Trophoblast cell (in vitro differentiated cells and primary cell): ENCODE measurements at regions not wholly inside any gene's neighbourhood (a gene's known extent, or its start where the extent isn't known, plus 50 kb on each side); places are given as distances from the start of the nearest gene placed in this dataset.

Source experiments
- DNase-seq, 2 donors: peaks; one replicate each; pipeline ENCODE4 v3.0.0-alpha.2; 2016
- H2AFZ ChIP-seq: 2 replicates; pipeline ENCODE4 v1.6.1; 2013; ENCODE audit warnings: low read length, moderate library complexity, mild to moderate bottlenecking; ENCODE audit not compliant: insufficient read depth, poor library complexity
- H2AK5ac ChIP-seq: 2 replicates; pipeline ENCODE4 v1.6.1; 2013; ENCODE audit warnings: mild to moderate bottlenecking, low read length
- H2BK120ac ChIP-seq: 2 replicates; pipeline ENCODE4 v1.6.1; 2013; ENCODE audit warnings: low read length, mild to moderate bottlenecking, moderate library complexity; ENCODE audit not compliant: insufficient read depth, poor library complexity
- H2BK12ac ChIP-seq: 2 replicates; pipeline ENCODE4 v1.6.1; 2013; ENCODE audit warnings: mild to moderate bottlenecking, low read length, moderate library complexity
- H2BK5ac ChIP-seq: 2 replicates; pipeline ENCODE4 v1.6.1; 2013; ENCODE audit warnings: low read length, low read depth, moderate library complexity, mild to moderate bottlenecking; ENCODE audit not compliant: poor library complexity
- H3K14ac ChIP-seq: 2 replicates; pipeline ENCODE4 v1.6.1; 2013; ENCODE audit warnings: mild to moderate bottlenecking, low read length
- H3K18ac ChIP-seq: 2 replicates; pipeline ENCODE4 v1.6.1; 2013; ENCODE audit warnings: mild to moderate bottlenecking, low read length
- H3K23ac ChIP-seq: 2 replicates; pipeline ENCODE4 v1.6.1; 2013; ENCODE audit warnings: low read length
- H3K27ac ChIP-seq: 2 replicates; pipeline ENCODE4 v1.5.1; 2013; ENCODE audit warnings: low read depth, mild to moderate bottlenecking, inconsistent platforms, low read length, moderate library complexity
- H3K27me3 ChIP-seq: 2 replicates; pipeline ENCODE4 v1.6.1; 2013; ENCODE audit warnings: inconsistent platforms, mild to moderate bottlenecking, low read length, moderate library complexity; ENCODE audit not compliant: insufficient read depth
- H3K36me3 ChIP-seq, 2 experiments: 1 replicate in 1 of 2; 2 replicates in 1 of 2; pipeline ENCODE4 v1.6.1; 2013; ENCODE audit warnings: low read length in 2 of 2, mild to moderate bottlenecking in 2 of 2, moderate library complexity in 1 of 2; ENCODE audit not compliant: insufficient read depth in 2 of 2, control insufficient read depth in 1 of 2
- H3K4ac ChIP-seq: 2 replicates; pipeline ENCODE4 v1.6.1; 2013; ENCODE audit warnings: low read depth, mild to moderate bottlenecking, low read length, moderate library complexity
- H3K4me1 ChIP-seq, 2 experiments: 1 replicate in 1 of 2; 2 replicates in 1 of 2; pipeline ENCODE4 v1.6.1; 2013; ENCODE audit warnings: low read length in 2 of 2, mild to moderate bottlenecking in 2 of 2, moderate library complexity in 1 of 2; ENCODE audit not compliant: insufficient read depth in 2 of 2, control insufficient read depth in 1 of 2
- H3K4me2 ChIP-seq: 2 replicates; pipeline ENCODE4 v1.6.1; 2013; ENCODE audit warnings: inconsistent platforms, mild to moderate bottlenecking, low read length, moderate library complexity
- H3K4me3 ChIP-seq: 2 replicates; pipeline ENCODE4 v1.5.1; 2013; ENCODE audit warnings: mild to moderate bottlenecking, low read depth, low read length, inconsistent platforms
- H3K79me1 ChIP-seq: one replicate; pipeline ENCODE4 v1.6.1; 2013; ENCODE audit warnings: low read length
- H3K79me2 ChIP-seq: 2 replicates; pipeline ENCODE4 v1.6.1; 2013; ENCODE audit warnings: low read length, mild to moderate bottlenecking; ENCODE audit not compliant: control insufficient read depth, insufficient read depth, poor library complexity
- H3K9ac ChIP-seq: 2 replicates; pipeline ENCODE4 v1.6.1; 2013; ENCODE audit warnings: mild to moderate bottlenecking, low read length
- H3K9me3 ChIP-seq: 2 replicates; pipeline ENCODE4 v1.6.1; 2013; ENCODE audit warnings: low read depth, mild to moderate bottlenecking, control low read depth, inconsistent platforms, low read length; ENCODE audit not compliant: insufficient read depth
- H4K12ac ChIP-seq: 2 replicates; pipeline ENCODE4 v1.6.1; 2013; ENCODE audit warnings: low read depth, mild to moderate bottlenecking, low read length, moderate library complexity
- H4K8ac ChIP-seq: 2 replicates; pipeline ENCODE4 v1.6.1; 2013; ENCODE audit warnings: low read depth, mild to moderate bottlenecking, low read length, moderate library complexity
- H4K91ac ChIP-seq: one replicate; pipeline ENCODE4 v1.6.1; 2013; ENCODE audit warnings: low read depth, mild to moderate bottlenecking, low read length, moderate library complexity
- WGBS: extraction: QIAGEN DNeasy Blood & Tissue Kit; methylation state at CpG from one replicate; pipeline ENCODE4 v1.1.7; 2013; ENCODE audit warnings: missing lambda C conversion rate; ENCODE audit not compliant: insufficient read length, insufficient coverage; ENCODE audit errors: extremely low coverage; 5-methylcytosine and 5-hydroxymethylcytosine counted together

- Histone ChIP-seq H3K36me3 (no peaks in the 10 kb centered on the region), H4K91ac (no peak overlapping the region), H3K4me1 (no peaks in the 10 kb centered on the region), H3K14ac (no peak overlapping the region), H3K27ac (no peak overlapping the region), H3K4me3 (no peak overlapping the region), H4K12ac (no peak overlapping the region), H2AFZ (no peak overlapping the region), H3K79me2 (no peaks in the 10 kb centered on the region), H2BK120ac (no peak overlapping the region), H4K8ac (no peak overlapping the region), H3K79me1 (no peaks in the 10 kb centered on the region), H3K9ac (no peak overlapping the region), H3K4me2 (no peak overlapping the region), H3K4ac (no peak overlapping the region), H2BK12ac (no peak overlapping the region), H3K18ac (no peak overlapping the region), H3K23ac (no peak overlapping the region), H3K9me3 (no peaks in the 10 kb centered on the region), H2AK5ac (no peak overlapping the region), H3K27me3 (no peaks in the 10 kb centered on the region), H2BK5ac (no peak overlapping the region)
- no peak for DNase-seq
- no CpG with 5 or more reads among the region's 3 CpGs for WGBS
Measured at GRCh38 chr5:38143384-38143783, 115.0 kb upstream of the EGFLAM start.

DNA sequence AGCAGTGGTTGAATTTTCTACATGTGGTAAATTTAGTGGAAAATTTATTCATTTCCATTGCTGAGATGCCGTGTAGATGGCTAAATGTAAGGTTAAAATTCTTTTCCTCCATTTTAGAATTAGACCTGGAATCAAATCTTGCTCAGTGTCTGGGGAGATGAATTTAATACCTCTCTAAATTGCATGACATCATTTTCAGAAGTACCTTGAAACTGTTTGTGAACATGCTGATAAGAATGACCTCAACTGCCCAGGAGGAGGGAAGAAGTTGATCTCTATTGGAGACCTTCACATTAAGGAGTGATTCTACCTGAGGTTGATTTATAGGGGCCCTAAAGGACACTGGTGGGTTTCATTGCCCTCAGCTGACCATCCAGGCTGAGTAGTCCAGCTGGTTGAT is 116.7 kb upstream of the EGFLAM start:
- H3K27ac ChIP-seq: no peak overlapping the region

DNA sequence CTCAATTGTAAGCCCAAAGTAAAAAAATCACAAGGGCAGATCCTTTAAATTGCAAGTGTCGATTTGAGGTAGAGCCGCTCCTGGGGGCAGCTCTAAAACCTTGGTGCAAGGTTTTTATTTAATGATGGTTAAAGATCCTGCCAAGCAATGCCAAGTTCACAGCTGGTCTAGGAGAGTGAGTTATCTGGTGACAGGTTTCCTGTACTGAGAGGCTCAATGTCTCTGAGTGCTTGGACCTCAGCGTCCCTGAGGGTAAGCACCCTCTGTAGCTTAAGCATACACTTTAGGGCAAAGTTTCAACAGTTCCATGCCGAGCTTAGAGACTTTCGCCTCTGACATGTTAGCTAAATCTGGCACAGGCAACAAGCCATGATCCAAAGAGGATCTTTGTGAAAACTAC is 119.8 kb upstream of the EGFLAM start:
- no peak overlapping the region for H3K4me2 ChIP-seq

More for the DNA sequence above, 116.7 kb upstream of the EGFLAM start:
- Histone ChIP-seq H2BK12ac (no peak overlapping the region), H2BK5ac (no peak overlapping the region), H3K14ac (no peak overlapping the region), H3K79me1 (no peaks in the 10 kb centered on the region), H3K4me1 (no peaks in the 10 kb centered on the region), H3K27me3 (no peaks in the 10 kb centered on the region), H3K23ac (no peak overlapping the region), H2BK120ac (no peak overlapping the region), H4K91ac (no peak overlapping the region), H3K36me3 (no peaks in the 10 kb centered on the region), H3K9me3 (no peaks in the 10 kb centered on the region), H4K12ac (no peak overlapping the region), H4K8ac (no peak overlapping the region), H3K18ac (no peak overlapping the region), H3K4ac (no peak overlapping the region), H3K4me2 (no peak overlapping the region), H3K9ac (no peak overlapping the region), H3K4me3 (no peak overlapping the region), H2AK5ac (no peak overlapping the region), H2AFZ (no peak overlapping the region), H3K79me2 (no peaks in the 10 kb centered on the region)
- no CpG with 5 or more reads among the region's 1 CpG for WGBS
- no peak for DNase-seq

DNA sequence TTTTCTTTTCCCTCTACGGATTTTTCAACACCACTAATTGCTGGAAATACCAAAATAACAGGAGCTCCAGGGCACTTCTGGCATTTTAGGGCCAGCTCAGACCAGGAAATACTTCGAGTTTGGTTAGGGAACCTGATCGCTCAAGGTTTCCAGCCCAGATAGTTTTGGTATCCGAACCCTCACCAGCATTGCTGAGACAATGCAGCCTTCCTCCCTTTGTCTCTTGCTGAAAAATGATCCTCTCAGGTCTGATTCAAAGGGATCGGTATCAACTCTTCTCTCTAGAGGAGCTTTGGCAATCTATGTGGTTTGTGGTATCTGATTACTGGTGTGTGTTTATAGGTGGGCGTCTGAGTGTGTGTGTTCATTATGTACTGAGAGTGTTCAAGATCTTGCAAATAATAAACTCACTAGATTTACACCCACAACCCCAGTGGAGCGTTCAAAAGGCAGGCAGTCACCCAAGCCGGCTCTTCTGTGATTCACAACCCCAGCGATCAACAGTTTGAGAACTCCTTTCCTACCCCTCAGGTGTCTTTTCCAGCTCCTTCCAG is 122.8 kb upstream of the EGFLAM start:
- H4K12ac ChIP-seq: no peak overlapping the region
- H4K8ac ChIP-seq: no peak overlapping the region
- H2BK120ac ChIP-seq: no peak overlapping the region
- peak overlapping the region; percentile 23 for H4K91ac ChIP-seq
- no peak overlapping the region for H3K4me2 ChIP-seq
- H3K9me3 ChIP-seq: no peaks in the 10 kb centered on the region
- no peaks in the 10 kb centered on the region for H3K36me3 ChIP-seq
- no peak overlapping the region for H3K4me3 ChIP-seq
- WGBS: no CpG with 5 or more reads among the region's 9 CpGs
- no peak overlapping the region for H2BK12ac ChIP-seq
- H3K27me3 ChIP-seq: no peaks in the 10 kb centered on the region
- peak overlapping the region; percentile 4 for H3K14ac ChIP-seq
- no peak overlapping the region for H2BK5ac ChIP-seq
- no peak overlapping the region for H2AK5ac ChIP-seq
- H3K23ac ChIP-seq: no peak overlapping the region
- no peaks in the 10 kb centered on the region for H3K79me1 ChIP-seq
- H2AFZ ChIP-seq: no peak overlapping the region
- no peak overlapping the region for H3K18ac ChIP-seq
- H3K9ac ChIP-seq: no peak overlapping the region
- H3K79me2 ChIP-seq: no peaks in the 10 kb centered on the region
- peak overlapping the region; percentile 0 for H3K27ac ChIP-seq
- H3K4me1 ChIP-seq: peaks cover 2 to 4% of the 10 kb centered on the region in 2 experiments
- no peak overlapping the region for H3K4ac ChIP-seq
- DNase-seq: peak; percentile 37 to 48

More for the DNA sequence above, 119.8 kb upstream of the EGFLAM start:
- Histone ChIP-seq H3K36me3 (no peaks in the 10 kb centered on the region), H3K4ac (no peak overlapping the region), H2BK12ac (no peak overlapping the region), H2BK5ac (no peak overlapping the region), H3K9ac (no peak overlapping the region), H3K18ac (no peak overlapping the region), H2AK5ac (no peak overlapping the region), H4K91ac (no peak overlapping the region), H2BK120ac (no peak overlapping the region), H3K27ac (no peak overlapping the region), H3K79me2 (no peaks in the 10 kb centered on the region), H3K9me3 (no peaks in the 10 kb centered on the region), H3K79me1 (no peaks in the 10 kb centered on the region), H4K12ac (no peak overlapping the region), H3K23ac (no peak overlapping the region), H2AFZ (no peak overlapping the region), H4K8ac (no peak overlapping the region), H3K4me1 (peaks cover 2 to 4% of the 10 kb centered on the region in 2 experiments), H3K4me3 (no peak overlapping the region), H3K27me3 (no peaks in the 10 kb centered on the region), H3K14ac (no peak overlapping the region)
- no CpG with 5 or more reads among the region's 5 CpGs for WGBS
- no peak for DNase-seq
